SU-DHL-6 (cell line): ENCODE measurements at regions not wholly inside any gene's neighbourhood (a gene's known extent, or its start where the extent isn't known, plus 50 kb on each side); places are given as distances from the start of the nearest gene placed in this dataset.

Source experiments
- EZH2phosphoT487 ChIP-seq: fragments of 200-600 bp; sonication (generic), shearing (Covaris generic); conservative IDR thresholded peaks from 2 replicates; pipeline ENCODE4 v1.6.1; 2018; ENCODE audit warnings: mild to moderate bottlenecking, antibody characterized with exemption, low read length, moderate library complexity, mixed read lengths
- TF ChIP-seq, protein P1 (sequence below): fragments of 200-600 bp; sonication (generic); IDR thresholded peaks from one replicate; pipeline ENCODE4 v1.5.1; 2017; ENCODE audit warnings: antibody characterized with exemption, mild to moderate bottlenecking, low read length, moderate library complexity; ENCODE audit not compliant: insufficient read depth, poor library complexity, severe bottlenecking

DNA sequence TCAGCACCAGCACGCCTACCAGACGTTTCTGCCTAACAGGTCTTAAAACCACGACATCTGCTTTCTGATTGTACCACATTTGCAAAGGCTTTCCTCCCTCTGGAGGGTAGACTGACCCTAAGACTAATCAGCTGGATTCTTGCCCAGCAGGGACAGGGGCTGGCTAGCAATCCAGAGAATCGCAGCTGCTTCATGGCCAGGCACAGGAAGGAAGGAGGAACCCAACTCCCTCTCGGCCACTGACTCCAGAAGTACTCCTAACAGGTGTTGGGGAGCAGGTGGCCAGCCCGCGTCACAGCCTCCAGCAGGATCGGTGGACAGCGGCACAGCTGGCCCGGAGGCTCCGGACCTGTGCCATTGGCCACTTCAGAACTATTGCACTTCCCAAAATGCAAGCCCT lies 180.8 kb downstream of the NPHP4 start:
- TF ChIP-seq EZH2phosphoT487, result no peak
- TF ChIP-seq, protein P1, sequence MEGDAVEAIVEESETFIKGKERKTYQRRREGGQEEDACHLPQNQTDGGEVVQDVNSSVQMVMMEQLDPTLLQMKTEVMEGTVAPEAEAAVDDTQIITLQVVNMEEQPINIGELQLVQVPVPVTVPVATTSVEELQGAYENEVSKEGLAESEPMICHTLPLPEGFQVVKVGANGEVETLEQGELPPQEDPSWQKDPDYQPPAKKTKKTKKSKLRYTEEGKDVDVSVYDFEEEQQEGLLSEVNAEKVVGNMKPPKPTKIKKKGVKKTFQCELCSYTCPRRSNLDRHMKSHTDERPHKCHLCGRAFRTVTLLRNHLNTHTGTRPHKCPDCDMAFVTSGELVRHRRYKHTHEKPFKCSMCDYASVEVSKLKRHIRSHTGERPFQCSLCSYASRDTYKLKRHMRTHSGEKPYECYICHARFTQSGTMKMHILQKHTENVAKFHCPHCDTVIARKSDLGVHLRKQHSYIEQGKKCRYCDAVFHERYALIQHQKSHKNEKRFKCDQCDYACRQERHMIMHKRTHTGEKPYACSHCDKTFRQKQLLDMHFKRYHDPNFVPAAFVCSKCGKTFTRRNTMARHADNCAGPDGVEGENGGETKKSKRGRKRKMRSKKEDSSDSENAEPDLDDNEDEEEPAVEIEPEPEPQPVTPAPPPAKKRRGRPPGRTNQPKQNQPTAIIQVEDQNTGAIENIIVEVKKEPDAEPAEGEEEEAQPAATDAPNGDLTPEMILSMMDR, result no peak
